ENCODE measurements at regions not wholly inside any gene's neighbourhood (a gene's known extent, or its start where the extent isn't known, plus 50 kb on each side); places are given as distances from the start of the nearest gene placed in this dataset.
"Not testable (repeated sequence)": the region's sequence is repeated elsewhere in the genome, so short reads cannot be mapped to it uniquely, and the experiment has no call there.

DNA sequence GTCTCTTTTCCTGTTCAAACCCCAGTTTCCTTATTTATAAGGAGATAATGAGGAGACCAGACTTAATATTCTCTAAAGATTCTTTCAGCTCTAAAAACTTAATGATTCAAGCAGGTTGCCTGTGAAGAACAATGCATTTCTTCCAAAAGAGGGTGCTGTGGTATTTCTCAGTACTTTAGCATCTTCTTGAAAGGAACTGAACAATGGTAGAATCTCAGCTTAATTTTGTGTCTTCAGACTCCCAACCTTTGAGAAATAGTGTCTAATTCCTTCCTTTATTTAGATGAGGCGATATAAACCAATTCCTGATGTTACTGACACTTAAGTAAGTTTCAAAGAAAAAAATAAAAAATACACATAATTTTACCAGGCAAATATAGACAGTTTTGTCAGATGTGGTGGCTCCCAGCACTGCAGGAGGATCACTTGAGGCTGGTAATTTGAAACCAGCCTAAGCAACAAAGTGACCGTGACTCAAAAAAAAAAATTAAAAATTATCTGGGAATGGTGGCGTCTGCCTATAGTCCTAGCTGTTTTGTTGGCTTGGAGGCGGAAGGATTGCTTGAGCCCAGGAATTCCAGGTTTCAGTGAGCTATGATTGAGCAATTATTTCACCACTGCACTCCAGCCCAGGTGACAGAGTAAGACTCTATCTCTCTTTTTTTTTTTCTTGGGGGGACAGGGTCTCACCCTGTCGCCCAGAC lies 76.9 kb upstream of the PSMA6 start:
- peaks cover 8% of the 10 kb centered on the region for H3K36me3 Mint-ChIP-seq
- no peaks in the 10 kb centered on the region for H3K27me3 Mint-ChIP-seq
- H3K27ac Mint-ChIP-seq: no peak overlapping the region
- H3K9me3 Mint-ChIP-seq: no peaks in the 10 kb centered on the region
- no peak overlapping the region for H3K4me3 Mint-ChIP-seq
- peaks cover 0 to 6% (median 4%) of the 10 kb centered on the region in 3 donors for H3K4me1 Mint-ChIP-seq

DNA sequence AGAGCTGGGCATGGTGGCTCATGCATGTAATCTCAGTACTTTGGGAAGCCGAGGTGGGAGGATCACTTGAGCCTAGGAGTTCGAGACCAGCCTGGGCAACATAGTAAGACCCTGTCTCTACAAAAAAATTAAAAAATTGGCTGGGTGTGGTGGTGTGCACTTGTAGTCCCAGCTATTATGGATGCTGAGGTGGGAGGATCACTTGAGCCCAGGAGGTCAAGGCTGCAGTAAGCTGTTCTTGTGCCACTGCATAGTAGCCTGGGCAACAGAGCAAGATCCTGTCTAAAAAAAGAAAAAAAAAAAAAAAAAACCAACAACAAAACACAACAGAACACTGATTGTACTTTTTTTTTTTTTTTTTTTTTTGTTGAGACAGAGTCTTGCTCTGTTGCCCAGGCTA lies 74.0 kb upstream of the PSMA6 start:
- not testable (repeated sequence) for H3K4me1 Mint-ChIP-seq, H3K4me3 Mint-ChIP-seq, H3K36me3 Mint-ChIP-seq, H3K9me3 Mint-ChIP-seq, H3K27me3 Mint-ChIP-seq
- peak overlapping the region in 1 of 3 donors; percentile 69 for H3K27ac Mint-ChIP-seq

DNA sequence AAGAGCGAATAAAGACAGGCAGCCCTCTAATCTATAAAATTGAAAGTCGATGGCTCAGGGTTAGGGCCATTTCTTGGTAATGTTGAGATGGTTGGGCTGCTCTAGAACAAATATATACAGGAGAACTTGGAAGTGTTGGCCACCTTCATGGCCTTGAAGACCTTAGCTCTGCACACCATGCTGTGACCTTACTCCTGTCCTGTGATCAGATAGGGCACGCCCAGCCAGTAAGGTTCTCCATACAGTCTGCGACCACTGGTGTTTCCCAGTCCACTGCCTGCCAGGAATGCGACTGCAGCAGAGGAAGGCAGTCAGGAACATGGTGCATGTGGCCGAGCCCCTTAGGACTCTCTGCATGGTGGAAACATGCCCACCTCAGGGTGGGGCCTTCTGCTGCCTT lies 73.2 kb upstream of the PSMA6 start:
- no peaks in the 10 kb centered on the region for H3K9me3 Mint-ChIP-seq
- peaks cover 0 to 4% (median 4%) of the 10 kb centered on the region in 3 donors for H3K4me1 Mint-ChIP-seq
- peaks cover 5% of the 10 kb centered on the region for H3K36me3 Mint-ChIP-seq
- peak overlapping the region in 1 of 3 donors; percentile 69 for H3K27ac Mint-ChIP-seq
- H3K4me3 Mint-ChIP-seq: no peak overlapping the region
- no peaks in the 10 kb centered on the region for H3K27me3 Mint-ChIP-seq

DNA sequence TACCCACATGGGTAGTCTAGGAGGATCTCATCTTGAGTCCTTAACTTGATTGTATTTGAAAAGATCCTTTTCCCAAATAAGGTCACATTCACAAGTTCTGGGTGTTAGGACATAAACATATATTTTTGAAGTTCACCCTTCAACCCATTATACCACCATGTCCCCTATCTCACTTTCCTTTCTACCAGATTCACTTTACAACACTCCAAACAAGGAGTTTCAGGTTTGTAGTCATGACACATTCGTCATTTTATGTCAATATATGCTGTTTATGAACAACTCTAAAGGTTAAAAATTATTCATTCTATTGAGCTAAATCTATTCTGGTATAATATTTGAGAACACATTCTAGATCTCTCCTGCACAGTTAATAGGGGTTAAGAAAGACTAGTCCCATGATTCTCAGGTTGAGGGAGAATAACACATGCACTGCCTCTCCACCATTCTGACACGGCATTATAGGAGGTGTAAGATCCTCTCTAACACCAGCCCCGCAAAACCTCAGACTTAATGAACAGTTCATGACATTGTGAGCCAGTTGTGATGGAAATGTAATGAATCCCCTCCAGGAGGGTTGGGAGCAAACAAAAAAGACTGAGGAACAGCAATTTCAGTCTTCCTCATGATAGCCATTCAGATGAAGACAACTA lies 72.0 kb upstream of the PSMA6 start:
- Mint-ChIP-seq H3K27ac (no peak overlapping the region), H3K36me3 (peaks cover 5% of the 10 kb centered on the region), H3K9me3 (no peaks in the 10 kb centered on the region), H3K4me1 (peaks cover 0 to 2% (median 0%) of the 10 kb centered on the region in 3 donors), H3K27me3 (no peaks in the 10 kb centered on the region), H3K4me3 (no peak overlapping the region)

DNA sequence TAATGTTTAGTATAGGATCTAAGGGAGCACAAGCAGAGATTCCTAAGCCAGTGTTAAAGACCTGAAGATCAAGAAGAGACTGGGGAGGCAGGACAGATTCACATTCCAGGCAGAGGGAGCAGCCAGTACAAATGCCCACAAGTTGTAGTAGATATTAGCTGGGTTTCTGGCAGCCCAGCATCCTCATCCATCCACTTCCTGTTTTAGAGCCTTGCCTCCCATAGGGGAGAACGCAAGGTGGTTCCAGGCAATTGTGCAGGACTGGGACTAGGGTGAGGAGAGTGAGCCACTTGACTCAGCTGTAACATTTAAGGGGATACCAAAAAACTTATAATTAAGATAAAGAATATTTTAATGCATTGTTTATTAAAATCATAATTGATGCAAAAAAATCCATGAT lies 71.3 kb upstream of the PSMA6 start:
- Mint-ChIP-seq H3K9me3 (no peaks in the 10 kb centered on the region), H3K36me3 (peaks cover 5% of the 10 kb centered on the region), H3K27ac (no peak overlapping the region), H3K4me1 (no peaks in the 10 kb centered on the region), H3K27me3 (no peaks in the 10 kb centered on the region), H3K4me3 (no peak overlapping the region)

DNA sequence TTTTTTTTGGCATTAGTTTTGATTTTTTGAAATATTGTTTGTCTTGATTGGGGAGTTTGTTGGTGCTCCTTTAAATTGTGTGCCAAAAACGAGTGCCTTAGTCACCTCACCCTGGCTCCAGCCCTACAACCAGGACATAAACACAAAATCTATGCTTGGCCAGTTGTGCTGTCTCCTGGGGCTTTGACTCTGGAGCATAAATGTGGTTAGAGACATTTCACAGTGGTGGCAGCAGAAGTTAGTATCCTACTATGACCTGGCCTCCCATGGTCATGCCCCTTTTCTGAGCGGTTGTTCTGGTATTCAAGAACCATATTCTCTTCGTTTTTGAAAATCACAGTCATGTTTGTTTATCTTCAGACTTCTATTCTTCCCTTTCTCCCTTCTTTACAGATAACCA lies 70.7 kb upstream of the PSMA6 start:
- Mint-ChIP-seq H3K27ac (no peak overlapping the region), H3K4me3 (no peak overlapping the region), H3K4me1 (no peaks in the 10 kb centered on the region), H3K36me3 (peaks cover 5% of the 10 kb centered on the region), H3K27me3 (no peaks in the 10 kb centered on the region), H3K9me3 (no peaks in the 10 kb centered on the region)

DNA sequence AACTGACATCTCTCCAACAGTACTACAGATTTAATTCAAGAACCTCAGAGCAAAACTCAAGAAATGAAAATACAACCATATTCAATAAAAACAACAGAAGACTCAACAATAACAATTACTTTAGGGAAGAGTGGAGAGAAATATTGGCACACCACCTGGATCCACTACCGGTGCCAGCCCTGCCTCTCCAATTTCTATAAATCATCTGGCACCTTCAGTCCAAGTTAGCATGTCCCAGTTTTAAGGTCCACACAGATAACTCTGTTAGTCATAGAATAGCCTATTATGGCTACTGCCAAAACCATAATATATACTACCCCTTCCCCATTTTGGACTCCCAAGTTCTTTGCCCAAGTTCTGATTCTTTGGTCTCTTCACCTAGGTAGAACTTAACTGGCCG lies 69.9 kb upstream of the PSMA6 start:
- Mint-ChIP-seq H3K36me3 (peaks cover 5% of the 10 kb centered on the region), H3K9me3 (no peaks in the 10 kb centered on the region), H3K4me1 (no peaks in the 10 kb centered on the region), H3K27ac (peak overlapping the region in 1 of 3 donors; percentile 9), H3K27me3 (no peaks in the 10 kb centered on the region), H3K4me3 (no peak overlapping the region)

DNA sequence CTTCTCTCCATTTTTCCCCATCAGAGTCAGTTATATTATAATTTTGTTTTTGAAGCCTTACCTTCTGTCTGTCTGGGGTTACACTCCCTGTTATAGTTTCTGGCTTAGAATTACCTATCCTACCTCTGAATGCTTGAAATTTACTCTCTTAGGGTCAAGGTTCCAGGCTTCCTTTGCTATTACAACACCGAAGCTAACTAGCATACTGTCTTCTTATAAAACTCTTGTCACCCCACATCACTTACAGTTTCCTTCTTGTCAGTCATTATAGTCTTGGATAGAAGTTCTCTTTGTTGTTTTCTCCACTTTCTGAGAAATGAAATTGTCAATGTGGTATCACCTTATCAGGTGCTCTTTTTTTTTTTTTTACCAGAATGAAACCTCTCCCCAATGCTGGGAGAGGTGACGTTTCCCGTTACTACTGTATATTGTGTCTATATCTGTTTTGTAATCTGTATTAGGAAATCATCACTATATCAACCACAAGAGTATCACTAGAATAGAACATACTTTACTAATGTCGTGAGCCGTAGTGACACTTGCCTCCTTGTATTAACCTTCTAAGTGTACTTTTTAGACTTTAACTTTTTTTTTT lies 69.2 kb upstream of the PSMA6 start:
- H3K27me3 Mint-ChIP-seq: no peaks in the 10 kb centered on the region
- H3K4me3 Mint-ChIP-seq: no peak overlapping the region
- no peak overlapping the region for H3K27ac Mint-ChIP-seq
- no peaks in the 10 kb centered on the region for H3K4me1 Mint-ChIP-seq
- H3K9me3 Mint-ChIP-seq: no peaks in the 10 kb centered on the region
- H3K36me3 Mint-ChIP-seq: peaks cover 3% of the 10 kb centered on the region

DNA sequence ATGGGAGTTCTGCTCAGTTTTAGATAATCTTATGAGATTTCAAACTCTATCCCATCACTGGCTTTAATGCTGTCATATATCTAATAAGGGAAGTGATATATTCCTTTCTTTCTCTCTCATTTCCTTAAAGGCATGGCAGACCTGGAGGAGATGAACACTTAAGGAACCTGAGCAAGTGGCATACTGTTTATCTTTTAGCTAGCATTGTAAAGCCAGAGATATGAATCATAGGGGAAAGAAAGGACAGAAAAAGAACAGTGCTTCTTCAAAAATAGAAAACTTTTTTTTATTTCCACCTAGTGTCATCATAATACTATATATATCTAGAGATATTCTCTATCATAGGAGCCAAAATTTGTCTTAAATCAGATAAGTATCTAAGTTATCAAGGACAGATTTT lies 68.3 kb upstream of the PSMA6 start:
- no peaks in the 10 kb centered on the region for H3K27me3 Mint-ChIP-seq
- no peak overlapping the region for H3K4me3 Mint-ChIP-seq
- H3K9me3 Mint-ChIP-seq: no peaks in the 10 kb centered on the region
- H3K4me1 Mint-ChIP-seq: no peaks in the 10 kb centered on the region
- no peaks in the 10 kb centered on the region for H3K36me3 Mint-ChIP-seq
- no peak overlapping the region for H3K27ac Mint-ChIP-seq

DNA sequence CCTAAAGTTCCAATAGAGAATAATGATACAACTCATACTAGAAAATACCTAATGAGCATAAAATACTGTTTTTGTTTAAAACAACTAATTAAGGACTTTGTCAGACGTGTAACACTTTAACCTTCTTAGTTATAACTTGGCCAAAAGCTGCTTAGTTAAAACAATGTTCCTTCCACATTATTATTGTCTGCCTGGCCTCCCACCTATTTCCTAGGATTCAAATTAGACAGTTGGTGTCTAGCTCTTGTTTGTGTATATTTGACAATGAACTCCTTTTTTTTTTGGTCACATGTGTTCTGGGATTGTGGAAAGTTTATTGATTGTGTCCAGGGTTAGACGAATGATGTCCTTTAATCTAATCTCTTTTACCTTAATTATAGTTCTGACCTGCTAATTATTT lies 67.6 kb upstream of the PSMA6 start:
- Mint-ChIP-seq H3K27ac (no peak overlapping the region), H3K4me1 (no peaks in the 10 kb centered on the region), H3K36me3 (no peaks in the 10 kb centered on the region), H3K27me3 (no peaks in the 10 kb centered on the region), H3K4me3 (no peak overlapping the region), H3K9me3 (no peaks in the 10 kb centered on the region)

DNA sequence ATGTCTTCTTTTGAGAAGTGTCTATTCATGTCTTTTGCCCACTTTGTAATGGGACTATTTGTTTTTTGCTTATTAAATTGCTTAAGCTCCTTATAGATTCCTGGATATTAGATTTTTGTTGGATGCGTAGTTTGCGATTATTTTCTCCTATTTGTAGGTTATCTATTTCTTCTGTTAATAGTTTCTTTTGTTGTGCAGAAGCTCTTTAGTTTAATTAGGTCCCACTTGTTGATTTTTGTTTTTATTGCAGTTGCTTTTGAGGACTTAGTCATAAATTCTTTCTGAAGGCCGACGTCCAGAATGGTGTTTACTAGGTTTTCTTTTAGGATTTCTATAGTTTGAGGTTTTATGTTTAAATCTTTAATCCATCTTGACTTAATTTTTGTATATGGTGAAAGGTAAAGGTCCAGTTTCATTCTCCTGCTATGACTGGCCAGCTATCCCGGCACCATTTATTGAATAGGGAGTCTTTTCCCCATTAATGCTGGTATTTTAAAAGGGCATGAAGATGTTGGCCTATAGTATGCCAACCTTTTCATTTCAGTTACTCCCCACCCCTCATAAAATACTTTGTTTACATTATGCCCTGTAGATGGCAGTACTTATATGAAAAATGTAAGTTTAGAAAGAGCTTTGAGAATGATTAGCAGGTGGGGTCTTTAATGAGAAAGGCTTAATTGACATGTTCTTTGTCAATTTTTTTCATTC lies 62.9 kb upstream of the PSMA6 start:
- Mint-ChIP-seq H3K27ac (peak overlapping the region in 1 of 3 donors; percentile 16), H3K4me3 (no peak overlapping the region), H3K9me3 (no peaks in the 10 kb centered on the region), H3K36me3 (no peaks in the 10 kb centered on the region), H3K27me3 (no peaks in the 10 kb centered on the region), H3K4me1 (no peaks in the 10 kb centered on the region)

DNA sequence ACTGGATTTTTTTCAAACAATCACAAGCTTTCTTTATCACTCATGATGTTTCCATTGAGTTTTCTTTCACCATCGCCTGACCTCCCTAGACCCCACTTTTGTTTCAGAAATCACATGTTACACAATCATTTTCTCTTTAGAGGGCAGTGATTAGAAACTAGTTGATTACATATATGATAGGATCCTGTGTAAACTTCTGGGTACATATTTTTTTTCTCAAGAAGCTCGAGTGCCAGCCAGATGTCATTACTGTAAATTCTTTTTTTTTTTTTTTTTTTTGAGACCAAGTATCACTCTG lies 62.4 kb upstream of the PSMA6 start:
- H3K4me1 Mint-ChIP-seq: no peaks in the 10 kb centered on the region
- H3K36me3 Mint-ChIP-seq: no peaks in the 10 kb centered on the region
- H3K27ac Mint-ChIP-seq: peak overlapping the region in 1 of 3 donors; percentile 16
- no peaks in the 10 kb centered on the region for H3K9me3 Mint-ChIP-seq
- no peak overlapping the region for H3K4me3 Mint-ChIP-seq
- H3K27me3 Mint-ChIP-seq: no peaks in the 10 kb centered on the region

DNA sequence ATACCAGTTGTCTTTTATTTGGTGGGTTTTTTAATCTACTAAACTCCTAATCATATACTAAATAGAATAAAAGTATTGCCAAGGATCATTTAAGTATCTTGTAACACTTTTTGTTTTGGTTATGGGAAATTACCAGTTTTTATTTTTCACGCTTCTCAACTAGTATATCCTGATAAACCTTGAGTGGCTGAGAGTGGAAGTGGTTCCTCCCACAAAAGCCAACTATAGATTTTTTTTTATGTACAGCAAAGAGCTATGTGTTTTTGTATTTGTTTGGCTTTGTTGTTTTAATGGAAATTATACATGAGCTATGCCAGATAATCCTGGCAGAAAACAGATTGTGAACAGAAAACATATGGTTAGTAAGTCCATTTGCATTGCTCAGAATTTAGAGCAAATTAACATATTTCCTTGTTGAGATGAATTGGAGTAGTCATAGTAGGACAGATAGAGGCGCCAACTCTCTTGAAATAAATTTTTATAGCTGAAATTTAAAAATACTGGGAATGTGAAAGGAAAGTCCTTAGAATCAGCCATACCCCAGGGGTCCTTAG lies 60.9 kb upstream of the PSMA6 start:
- Mint-ChIP-seq H3K4me3 (no peak overlapping the region), H3K4me1 (no peaks in the 10 kb centered on the region), H3K27me3 (no peaks in the 10 kb centered on the region), H3K9me3 (no peaks in the 10 kb centered on the region), H3K27ac (no peak overlapping the region), H3K36me3 (peaks cover under 1% of the 10 kb centered on the region)

DNA sequence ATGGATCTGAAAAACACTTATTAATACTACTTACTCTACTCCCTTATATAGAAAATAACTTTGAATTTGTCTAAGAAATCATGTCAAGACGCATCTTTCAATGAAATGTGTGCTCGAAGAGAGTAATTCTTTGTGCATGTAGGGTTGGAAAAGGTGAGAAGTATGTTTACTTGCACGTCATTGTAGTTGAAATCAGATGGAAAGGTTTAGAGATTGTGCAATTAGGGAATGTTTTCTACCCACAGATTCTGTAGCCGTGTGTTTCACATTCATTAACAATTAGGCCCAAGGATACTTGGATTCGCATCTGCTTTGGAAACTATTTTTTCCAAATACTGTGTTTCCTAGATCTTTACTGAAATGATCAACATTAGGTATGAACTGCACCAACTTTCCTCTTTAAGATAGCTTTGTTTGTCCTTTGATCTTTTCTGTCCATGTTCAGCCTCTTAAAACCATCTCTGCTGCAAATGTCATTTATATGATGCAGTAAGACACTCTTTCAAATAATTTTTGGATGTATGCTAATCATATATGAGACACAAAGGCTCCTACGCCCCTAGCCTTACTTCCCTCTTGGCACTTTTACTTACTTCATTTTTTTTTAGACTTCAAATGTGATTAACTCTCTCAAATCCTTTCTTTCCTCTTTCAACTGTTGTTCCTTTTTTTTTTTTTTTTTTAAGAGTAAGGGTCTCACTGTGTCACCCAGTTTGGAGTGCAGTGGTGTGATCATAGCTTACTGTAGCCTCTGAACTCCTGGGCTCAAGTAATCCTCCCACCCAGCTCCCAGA lies 58.0 kb upstream of the PSMA6 start:
- H3K36me3 Mint-ChIP-seq: peaks cover 1% of the 10 kb centered on the region
- no peaks in the 10 kb centered on the region for H3K9me3 Mint-ChIP-seq
- H3K4me1 Mint-ChIP-seq: no peaks in the 10 kb centered on the region
- no peak overlapping the region for H3K4me3 Mint-ChIP-seq
- H3K27me3 Mint-ChIP-seq: no peaks in the 10 kb centered on the region
- H3K27ac Mint-ChIP-seq: no peak overlapping the region

DNA sequence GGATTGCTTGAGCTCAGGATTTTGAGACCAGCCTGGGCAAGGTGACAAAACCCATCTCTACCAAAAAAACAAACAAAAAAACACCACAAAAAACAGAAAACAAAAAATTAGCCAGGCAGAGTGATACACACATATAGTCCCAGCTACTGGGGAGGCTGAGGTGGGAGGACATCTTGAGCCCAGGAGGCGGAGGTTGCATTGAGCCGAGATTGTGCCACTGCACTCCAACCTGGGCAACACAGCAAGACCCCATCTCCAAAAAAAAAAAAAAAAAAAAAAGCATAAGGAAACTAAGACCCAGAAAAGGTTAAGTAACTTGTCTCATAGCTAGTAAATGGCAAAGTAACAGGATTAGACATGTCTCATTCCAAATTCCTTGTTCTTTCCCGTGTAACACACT lies 56.3 kb upstream of the PSMA6 start:
- Mint-ChIP-seq H3K9me3 (no peaks in the 10 kb centered on the region), H3K27me3 (no peaks in the 10 kb centered on the region), H3K4me1 (no peaks in the 10 kb centered on the region), H3K36me3 (peaks cover 1% of the 10 kb centered on the region), H3K4me3 (no peak overlapping the region), H3K27ac (peak overlapping the region in 1 of 3 donors; percentile 48)

Measured in IgD-negative memory B cell (primary cell).